H1 (cell line): ENCODE measurements at regions not wholly inside any gene's neighbourhood (a gene's known extent, or its start where the extent isn't known, plus 50 kb on each side); places are given as distances from the start of the nearest gene placed in this dataset.
A peak's percentile ranks its signal among the peaks of the same experiment; 100 is the strongest.

Experiments
- CTCF ChIA-PET: fragments of 300-600 bp; sonication (Branson Sonifier 250); formaldehyde crosslinking; loops from one replicate; lab custom pipeline; 2021; ENCODE audit not compliant: partially characterized antibody; lab: Charles Lee
- POLR2A ChIA-PET: fragments of 300-600 bp; sonication (Branson Sonifier 250); formaldehyde crosslinking; loops from one replicate; lab custom pipeline; 2021; ENCODE audit warnings: inconsistent platforms; ENCODE audit not compliant: partially characterized antibody; lab: Charles Lee
- DNase-seq, 2 experiments: peaks; one replicate each; pipeline versions ENCODE4 v3.0.0 to v3.0.0-alpha.2; 2010 to 2022; ENCODE audit warnings: low spot score in 2 of 2, low read depth in 1 of 2, mixed read lengths in 1 of 2
- FAIRE-seq: peaks from 2 replicates; lab custom pipeline; 2011; peaks lifted over from hg19 to GRCh38; lab: Jason Lieb, UNC
- H2AFZ ChIP-seq: 2 replicates; pipeline ENCODE4 v1.8.1; 2012; ENCODE audit warnings: low read length, inconsistent platforms
- H2AK5ac ChIP-seq: 2 replicates; pipeline ENCODE4 v1.6.1; 2013; ENCODE audit warnings: low read depth, low read length
- H2BK120ac ChIP-seq: replicated peaks from 2 replicates; pipeline ENCODE3; 2013; ENCODE audit warnings: low read depth, low read length, inconsistent platforms
- H2BK12ac ChIP-seq: 2 replicates; pipeline ENCODE4 v1.6.1; 2013; ENCODE audit warnings: low read depth, low read length
- H2BK15ac ChIP-seq: 2 replicates; pipeline ENCODE4 v1.6.1; 2013; ENCODE audit warnings: low read length
- H2BK20ac ChIP-seq: 2 replicates; pipeline ENCODE4 v1.6.1; 2013; ENCODE audit warnings: low read length
- H2BK5ac ChIP-seq: 2 replicates; pipeline ENCODE4 v1.6.1; 2013; ENCODE audit warnings: low read depth, low read length
- H3K14ac ChIP-seq: 2 replicates; pipeline ENCODE4 v1.6.1; 2013; ENCODE audit warnings: inconsistent platforms; ENCODE audit not compliant: insufficient read length
- H3K18ac ChIP-seq: 2 replicates; pipeline ENCODE4 v1.6.1; 2013; ENCODE audit warnings: low read length; ENCODE audit errors: extremely low read depth
- H3K23ac ChIP-seq: 2 replicates; pipeline ENCODE4 v1.6.1; 2013; ENCODE audit warnings: inconsistent platforms; ENCODE audit not compliant: insufficient read length
- H3K23me2 ChIP-seq: 2 replicates; pipeline ENCODE4 v1.6.1; 2013; ENCODE audit warnings: low read depth, low read length
- H3K27ac ChIP-seq: 2 replicates; pipeline ENCODE4 v1.6.1; 2011; ENCODE audit warnings: low read depth, low read length, inconsistent platforms
- H3K27me3 ChIP-seq, 4 experiments: replicated peaks in 1 of 4; 1 replicate in 1 of 4; 2 replicates in 3 of 4; pipeline versions ENCODE4 v1.6.1 to v1.8.1; 2011 to 2013; ENCODE audit warnings: low read length in 3 of 4, mild to moderate bottlenecking in 3 of 4, inconsistent platforms in 2 of 4, mixed read lengths in 2 of 4, moderate library complexity in 1 of 4; ENCODE audit not compliant: control insufficient read depth in 3 of 4, insufficient read depth in 3 of 4; ENCODE audit errors: extremely low read depth in 1 of 4
- H3K36me3 ChIP-seq, 4 experiments: 2 replicates each; pipeline versions ENCODE4 v1.6.1 to v1.8.1; 2011 to 2013; ENCODE audit warnings: mild to moderate bottlenecking in 4 of 4, low read length in 3 of 4, moderate library complexity in 2 of 4, control low read depth in 1 of 4, inconsistent platforms in 1 of 4; ENCODE audit not compliant: insufficient read depth in 4 of 4, control insufficient read depth in 2 of 4
- H3K4ac ChIP-seq: replicated peaks from 2 replicates; pipeline ENCODE3; 2013; ENCODE audit warnings: low read length, low read depth, mixed read lengths, inconsistent platforms; ENCODE audit not compliant: insufficient read length
- H3K4me1 ChIP-seq, 4 experiments: replicated peaks in 1 of 4; 1 replicate in 1 of 4; 2 replicates in 3 of 4; pipeline versions ENCODE4 v1.6.1 to v1.8.1; 2011 to 2013; ENCODE audit warnings: low read length in 3 of 4, inconsistent platforms in 2 of 4, mixed read lengths in 1 of 4; ENCODE audit not compliant: insufficient read depth in 4 of 4, control insufficient read depth in 3 of 4
- H3K4me2 ChIP-seq, 2 experiments: 2 replicates each; pipeline versions ENCODE4 v1.6.1 to v1.8.1; 2011 to 2013; ENCODE audit warnings: low read depth in 2 of 2, low read length in 2 of 2, control low read depth in 1 of 2, inconsistent platforms in 1 of 2, mild to moderate bottlenecking in 1 of 2; ENCODE audit not compliant: insufficient read depth in 1 of 2
- H3K4me3 ChIP-seq, 4 experiments: fragments of 200-600, 300-600 bp in 1 of 4; sonication (generic), shearing (Covaris generic), sonication (Bioruptor Twin) in 1 of 4; 2 replicates each; pipeline versions ENCODE4 v1.5.1 to v1.8.1; 2011 to 2016; ENCODE audit warnings: low read length in 4 of 4, low read depth in 3 of 4, control low read depth in 2 of 4, inconsistent platforms in 2 of 4, mild to moderate bottlenecking in 2 of 4, mixed read lengths in 1 of 4, moderate library complexity in 1 of 4; ENCODE audit not compliant: insufficient read depth in 2 of 4; ENCODE audit errors: extremely low read depth in 1 of 4
- H3K56ac ChIP-seq: replicated peaks from 2 replicates; pipeline ENCODE3; 2013; ENCODE audit warnings: low read depth, mild to moderate bottlenecking, mixed read lengths, low read length, inconsistent platforms; ENCODE audit not compliant: insufficient read length
- H3K79me1 ChIP-seq: 2 replicates; pipeline ENCODE4 v1.6.1; 2013; ENCODE audit warnings: low read depth, low read length, control low read depth
- H3K79me2 ChIP-seq, 2 experiments: 2 replicates each; pipeline versions ENCODE4 v1.6.1 to v1.8.1; 2012 to 2013; ENCODE audit warnings: low read length in 2 of 2, mild to moderate bottlenecking in 2 of 2, inconsistent platforms in 1 of 2; ENCODE audit not compliant: insufficient read depth in 2 of 2, control insufficient read depth in 1 of 2
- H3K9ac ChIP-seq, 4 experiments: replicated peaks in 1 of 4; 1 replicate in 1 of 4; 2 replicates in 3 of 4; pipeline versions ENCODE4 v1.6.1 to v1.8.1; 2011 to 2013; ENCODE audit warnings: low read depth in 3 of 4, low read length in 3 of 4, control low read depth in 2 of 4, mild to moderate bottlenecking in 2 of 4, moderate library complexity in 2 of 4, inconsistent platforms in 1 of 4; ENCODE audit errors: extremely low read depth in 1 of 4
- H3K9me3 ChIP-seq, 2 experiments: 2 replicates each; pipeline versions ENCODE4 v1.6.1 to v1.8.1; 2012 to 2013; ENCODE audit warnings: mild to moderate bottlenecking in 2 of 2, moderate library complexity in 2 of 2, control low read depth in 1 of 2, inconsistent platforms in 1 of 2, low read depth in 1 of 2, low read length in 1 of 2, mixed read lengths in 1 of 2; ENCODE audit not compliant: insufficient read depth in 2 of 2
- H4K20me1 ChIP-seq, 2 experiments: replicated peaks in 1 of 2; 2 replicates each; pipeline versions ENCODE3 to v1.8.1; 2011 to 2013; ENCODE audit warnings: inconsistent platforms in 2 of 2, low read length in 2 of 2, mild to moderate bottlenecking in 1 of 2; ENCODE audit not compliant: insufficient read depth in 2 of 2, control insufficient read depth in 1 of 2
- H4K5ac ChIP-seq: 2 replicates; pipeline ENCODE4 v1.6.1; 2013; ENCODE audit warnings: low read length, low read depth, mixed read lengths, inconsistent platforms; ENCODE audit not compliant: insufficient read length
- H4K8ac ChIP-seq: 2 replicates; pipeline ENCODE4 v1.8.0; 2013; ENCODE audit warnings: mild to moderate bottlenecking, moderate library complexity, low read length, inconsistent platforms; ENCODE audit not compliant: insufficient read depth; ENCODE audit errors: extremely low read depth
- H4K91ac ChIP-seq: replicated peaks from 2 replicates; pipeline ENCODE3; 2013; ENCODE audit warnings: low read length, mixed read lengths, inconsistent platforms; ENCODE audit not compliant: insufficient read length
- CHD2 ChIP-seq: IDR thresholded peaks from 2 replicates; pipeline ENCODE4 v1.6.1; 2012; ENCODE audit warnings: low read length, improper control_type of control experiment
- EGR1 ChIP-seq: IDR thresholded peaks from 2 replicates; pipeline ENCODE4 v1.6.1; 2011; ENCODE audit warnings: low read depth, low read length, borderline replicate concordance
- JUN ChIP-seq: IDR thresholded peaks from 2 replicates; pipeline ENCODE4 v1.6.1; 2011; ENCODE audit warnings: low read depth, mild to moderate bottlenecking, improper control_type of control experiment, low read length
- NRF1 ChIP-seq: IDR thresholded peaks from 2 replicates; pipeline ENCODE4 v1.6.1; 2011; ENCODE audit warnings: mild to moderate bottlenecking, low read depth, low read length, improper control_type of control experiment
- POLR2A ChIP-seq, 2 experiments: IDR thresholded peaks; 1 replicate in 1 of 2; 2 replicates in 1 of 2; pipeline ENCODE4 v1.6.1; 2011; ENCODE audit warnings: low read depth in 2 of 2, low read length in 2 of 2, mild to moderate bottlenecking in 2 of 2; ENCODE audit errors: control extremely low read depth in 1 of 2
- SIX5 ChIP-seq: IDR thresholded peaks from 2 replicates; pipeline ENCODE4 v1.6.1; 2011; ENCODE audit warnings: mild to moderate bottlenecking, low read depth, low read length
- SRF ChIP-seq: IDR thresholded peaks from 2 replicates; pipeline ENCODE4 v1.6.1; 2011; ENCODE audit warnings: mild to moderate bottlenecking, low read depth, low read length, moderate library complexity
- TAF7 ChIP-seq: optimal IDR thresholded peaks from 2 replicates; pipeline ENCODE3; 2011; ENCODE audit warnings: low read depth, mild to moderate bottlenecking, inconsistent platforms, low read length, moderate library complexity, borderline replicate concordance
- TCF12 ChIP-seq: IDR thresholded peaks from 2 replicates; pipeline ENCODE4 v1.6.1; 2011; ENCODE audit warnings: low read depth, mild to moderate bottlenecking, low read length
- ZNF274 ChIP-seq: IDR thresholded peaks from 2 replicates; pipeline ENCODE4 v1.7.0; 2012; ENCODE audit warnings: low read length, borderline replicate concordance; ENCODE audit errors: extremely low read depth
- WGBS, 2 experiments: shearing (Covaris generic) in 1 of 2; methylation state at CpG; one replicate each; pipeline versions ENCODE4 v1.1.6 to v1.1.7; 2013 to 2015; ENCODE audit warnings: low lambda C conversion rate in 2 of 2, mixed read lengths in 2 of 2, inconsistent platforms in 1 of 2, low coverage in 1 of 2, missing lambda C conversion rate in 1 of 2; ENCODE audit not compliant: insufficient replicate concordance in 2 of 2, insufficient coverage in 1 of 2, insufficient read length in 1 of 2; ENCODE audit errors: extremely low coverage in 1 of 2, missing lambda C conversion rate in 1 of 2; 5-methylcytosine and 5-hydroxymethylcytosine counted together
- TF ChIP-seq, protein P1 (sequence below): IDR thresholded peaks from 2 replicates; pipeline ENCODE4 v1.6.1; 2012; ENCODE audit warnings: low read length, inconsistent platforms
- TF ChIP-seq, protein P2 (sequence below), 3 experiments: IDR thresholded peaks; 1 replicate in 2 of 3; 2 replicates in 1 of 3; pipeline versions ENCODE4 v1.5.1 to v1.6.1; 2011; ENCODE audit warnings: low read length in 3 of 3, mild to moderate bottlenecking in 3 of 3, inconsistent platforms in 2 of 3, low read depth in 1 of 3, moderate library complexity in 1 of 3; ENCODE audit not compliant: insufficient read depth in 1 of 3; ENCODE audit errors: control extremely low read depth in 1 of 3

DNA sequence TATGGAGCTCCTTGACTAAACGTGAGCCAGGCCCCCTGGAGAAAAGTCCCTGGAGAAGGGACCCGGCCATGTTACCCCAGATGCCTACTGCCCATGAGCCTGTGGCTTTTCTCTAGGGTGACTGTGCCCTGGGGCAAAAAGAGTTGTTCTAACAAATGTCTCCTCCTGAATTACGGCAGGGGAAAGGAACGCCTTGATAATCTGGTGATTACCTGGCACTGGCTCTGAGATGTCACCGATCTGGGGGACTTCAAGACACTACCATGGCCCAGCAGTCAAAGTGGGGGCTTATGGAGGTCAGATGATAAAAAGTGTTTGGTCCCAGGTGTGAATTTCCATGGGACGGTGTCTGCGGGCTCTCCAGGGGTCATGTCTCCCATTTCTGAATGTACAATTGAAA, 140.7 kb downstream of the KLF13 start:
- Histone ChIP-seq H3K36me3 (no peaks in the 10 kb centered on the region), H3K79me1 (no peaks in the 10 kb centered on the region), H2BK5ac (no peak overlapping the region), H2BK20ac (no peak overlapping the region), H3K56ac (no peak overlapping the region), H4K20me1 (no peaks in the 10 kb centered on the region), H2BK120ac (no peak overlapping the region), H3K23ac (no peak overlapping the region), H3K14ac (no peak overlapping the region), H3K27ac (no peak overlapping the region), H4K5ac (no peak overlapping the region), H3K4me1 (no peaks in the 10 kb centered on the region), H4K91ac (no peak overlapping the region), H3K4me3 (no peak overlapping the region), H2AK5ac (no peak overlapping the region), H3K9me3 (no peaks in the 10 kb centered on the region), H2BK15ac (no peak overlapping the region), H3K27me3 (no peaks in the 10 kb centered on the region; a peak in 1 of 7 replicates), H3K4me2 (no peak overlapping the region), H3K9ac (no peak overlapping the region), H3K79me2 (no peaks in the 10 kb centered on the region), H3K18ac (no peak overlapping the region), H4K8ac (no peak overlapping the region), H3K23me2 (0 out of 2 replicates have a peak, but pooled peaks cover 2% of the 10 kb centered on the region), H2BK12ac (no peak overlapping the region), H2AFZ (no peak overlapping the region), H3K4ac (no peak overlapping the region)
- 89% methylated on average over 7 of the region's 7 CpGs; no CpG with 5 or more reads in 1 of the 2 experiments for WGBS, 2 experiments
- DNase-seq (peak in 1 of 2 experiments; percentile 24), FAIRE-seq (no peak)
- ChIA-PET POLR2A (no interaction called here), CTCF (interaction anchor here (1.3 kb wide), 1 partner anchor 20 kb away, joined by 3 read pairs; no protein-coding TSS in a partner anchor)
- TF ChIP-seq SRF (no peak), CHD2 (no peak), ZNF274 (no peak), NRF1 (no peak), TAF7 (no peak), EGR1 (no peak), JUN (no peak), POLR2A (IDR thresholded peaks at IDR 0.05; ENCODE audit: control extremely low read depth in 1 of 2, low read depth in 2 of 2, low read length in 2 of 2) (no peak), SIX5 (no peak), TCF12 (no peak)
- TF ChIP-seq, protein P1, sequence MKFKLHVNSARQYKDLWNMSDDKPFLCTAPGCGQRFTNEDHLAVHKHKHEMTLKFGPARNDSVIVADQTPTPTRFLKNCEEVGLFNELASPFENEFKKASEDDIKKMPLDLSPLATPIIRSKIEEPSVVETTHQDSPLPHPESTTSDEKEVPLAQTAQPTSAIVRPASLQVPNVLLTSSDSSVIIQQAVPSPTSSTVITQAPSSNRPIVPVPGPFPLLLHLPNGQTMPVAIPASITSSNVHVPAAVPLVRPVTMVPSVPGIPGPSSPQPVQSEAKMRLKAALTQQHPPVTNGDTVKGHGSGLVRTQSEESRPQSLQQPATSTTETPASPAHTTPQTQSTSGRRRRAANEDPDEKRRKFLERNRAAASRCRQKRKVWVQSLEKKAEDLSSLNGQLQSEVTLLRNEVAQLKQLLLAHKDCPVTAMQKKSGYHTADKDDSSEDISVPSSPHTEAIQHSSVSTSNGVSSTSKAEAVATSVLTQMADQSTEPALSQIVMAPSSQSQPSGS, result no peak
- TF ChIP-seq, protein P2, sequence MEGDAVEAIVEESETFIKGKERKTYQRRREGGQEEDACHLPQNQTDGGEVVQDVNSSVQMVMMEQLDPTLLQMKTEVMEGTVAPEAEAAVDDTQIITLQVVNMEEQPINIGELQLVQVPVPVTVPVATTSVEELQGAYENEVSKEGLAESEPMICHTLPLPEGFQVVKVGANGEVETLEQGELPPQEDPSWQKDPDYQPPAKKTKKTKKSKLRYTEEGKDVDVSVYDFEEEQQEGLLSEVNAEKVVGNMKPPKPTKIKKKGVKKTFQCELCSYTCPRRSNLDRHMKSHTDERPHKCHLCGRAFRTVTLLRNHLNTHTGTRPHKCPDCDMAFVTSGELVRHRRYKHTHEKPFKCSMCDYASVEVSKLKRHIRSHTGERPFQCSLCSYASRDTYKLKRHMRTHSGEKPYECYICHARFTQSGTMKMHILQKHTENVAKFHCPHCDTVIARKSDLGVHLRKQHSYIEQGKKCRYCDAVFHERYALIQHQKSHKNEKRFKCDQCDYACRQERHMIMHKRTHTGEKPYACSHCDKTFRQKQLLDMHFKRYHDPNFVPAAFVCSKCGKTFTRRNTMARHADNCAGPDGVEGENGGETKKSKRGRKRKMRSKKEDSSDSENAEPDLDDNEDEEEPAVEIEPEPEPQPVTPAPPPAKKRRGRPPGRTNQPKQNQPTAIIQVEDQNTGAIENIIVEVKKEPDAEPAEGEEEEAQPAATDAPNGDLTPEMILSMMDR (IDR thresholded peaks at IDR 0.05; ENCODE audit: control extremely low read depth in 1 of 3, insufficient read depth in 1 of 3, low read depth in 1 of 3, low read length in 3 of 3), result no peak
